ENCODE measurements at regions not wholly inside any gene's neighbourhood (a gene's known extent, or its start where the extent isn't known, plus 50 kb on each side); places are given as distances from the start of the nearest gene placed in this dataset. TPM values are rescaled to one million over a fixed set of nuclear protein-coding genes. Genes with fewer than 3 reads are reported as not detected.

Small RNA genes in the stretch of these regions (small RNA-seq; reads per million reads assigned to genes)
- gene RPS21P8 (ENCODE audit: insufficient read depth) = not detected

Data from neuronal stem cell (in vitro differentiated cells).